ENCODE measurements at regions not wholly inside any gene's neighbourhood (a gene's known extent, or its start where the extent isn't known, plus 50 kb on each side); places are given as distances from the start of the nearest gene placed in this dataset.

DNA sequence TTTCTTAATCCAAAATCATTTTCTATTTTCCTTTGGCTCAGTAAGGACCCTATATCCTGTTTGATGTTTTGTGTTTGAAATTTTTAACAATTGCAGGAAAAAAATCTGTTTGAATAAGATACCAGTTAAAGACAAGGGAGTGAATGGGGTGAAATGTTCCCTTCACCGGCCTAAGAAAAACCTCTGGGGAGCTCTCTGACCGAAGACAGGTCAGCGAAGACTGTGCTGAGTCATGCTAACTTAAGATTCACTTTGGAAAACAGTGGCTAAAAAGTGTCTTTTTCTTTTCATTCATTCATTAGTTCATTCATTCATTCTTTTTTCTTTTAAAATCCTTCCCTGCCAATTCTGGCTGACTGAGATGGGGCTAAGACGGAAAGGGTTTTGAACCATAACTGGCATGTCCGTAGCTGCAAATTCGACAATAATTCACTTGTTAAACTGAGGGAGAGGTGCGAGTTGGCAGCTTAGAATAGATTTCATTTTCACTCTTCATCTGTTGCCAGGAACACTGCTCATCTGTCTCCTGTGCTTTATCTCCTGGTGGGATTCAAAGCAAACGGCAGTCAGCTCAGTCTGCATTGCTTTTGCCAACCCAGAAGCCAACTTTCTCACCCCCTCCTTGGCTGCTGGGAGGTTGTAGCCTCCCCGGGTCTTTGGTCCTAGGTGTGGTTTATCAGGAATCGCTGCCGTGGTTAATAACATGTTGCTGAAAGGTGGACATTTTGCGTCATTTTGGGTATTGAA is 434.0 kb upstream of the LARGE1 start:
- Mint-ChIP-seq H3K9me3 (no peaks in the 10 kb centered on the region), H3K27me3 (ENCODE audit: low read depth) (peaks cover 31% of the 10 kb centered on the region), H3K36me3 (ENCODE audit: low read depth) (no peaks in the 10 kb centered on the region), H3K4me1 (no peaks in the 10 kb centered on the region), H3K4me3 (no peak overlapping the region), H3K27ac (no peak overlapping the region)
- TF ChIP-seq, protein P1, sequence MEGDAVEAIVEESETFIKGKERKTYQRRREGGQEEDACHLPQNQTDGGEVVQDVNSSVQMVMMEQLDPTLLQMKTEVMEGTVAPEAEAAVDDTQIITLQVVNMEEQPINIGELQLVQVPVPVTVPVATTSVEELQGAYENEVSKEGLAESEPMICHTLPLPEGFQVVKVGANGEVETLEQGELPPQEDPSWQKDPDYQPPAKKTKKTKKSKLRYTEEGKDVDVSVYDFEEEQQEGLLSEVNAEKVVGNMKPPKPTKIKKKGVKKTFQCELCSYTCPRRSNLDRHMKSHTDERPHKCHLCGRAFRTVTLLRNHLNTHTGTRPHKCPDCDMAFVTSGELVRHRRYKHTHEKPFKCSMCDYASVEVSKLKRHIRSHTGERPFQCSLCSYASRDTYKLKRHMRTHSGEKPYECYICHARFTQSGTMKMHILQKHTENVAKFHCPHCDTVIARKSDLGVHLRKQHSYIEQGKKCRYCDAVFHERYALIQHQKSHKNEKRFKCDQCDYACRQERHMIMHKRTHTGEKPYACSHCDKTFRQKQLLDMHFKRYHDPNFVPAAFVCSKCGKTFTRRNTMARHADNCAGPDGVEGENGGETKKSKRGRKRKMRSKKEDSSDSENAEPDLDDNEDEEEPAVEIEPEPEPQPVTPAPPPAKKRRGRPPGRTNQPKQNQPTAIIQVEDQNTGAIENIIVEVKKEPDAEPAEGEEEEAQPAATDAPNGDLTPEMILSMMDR (IDR thresholded peaks at IDR 0.05; ENCODE audit: unreplicated experiment in 3 of 3): no peak

DNA sequence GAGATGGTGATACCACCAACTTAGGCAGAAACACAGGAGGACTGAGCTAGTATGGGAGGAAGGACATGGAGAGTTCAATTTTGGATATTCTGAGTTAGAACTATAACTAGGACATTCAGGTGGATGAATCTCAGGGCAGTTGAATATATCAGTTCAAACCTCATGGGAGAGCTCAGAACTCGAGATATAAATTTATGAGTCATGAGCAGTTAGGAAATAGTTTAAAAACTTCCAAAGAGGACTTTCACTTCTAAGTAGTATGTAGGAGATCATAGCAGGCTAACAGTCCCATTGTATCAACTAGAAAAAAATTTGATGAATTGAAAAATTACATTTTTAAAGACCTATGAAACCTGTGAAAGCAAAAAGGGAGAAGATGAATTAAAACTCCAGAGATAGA is 436.2 kb upstream of the LARGE1 start:
- Mint-ChIP-seq H3K4me3 (no peak overlapping the region), H3K27me3 (ENCODE audit: low read depth) (peaks cover 14% of the 10 kb centered on the region), H3K9me3 (no peaks in the 10 kb centered on the region), H3K36me3 (ENCODE audit: low read depth) (no peaks in the 10 kb centered on the region), H3K4me1 (no peaks in the 10 kb centered on the region), H3K27ac (no peak overlapping the region)
- TF ChIP-seq, protein P1 (IDR thresholded peaks at IDR 0.05; ENCODE audit: unreplicated experiment in 3 of 3): no peak

DNA sequence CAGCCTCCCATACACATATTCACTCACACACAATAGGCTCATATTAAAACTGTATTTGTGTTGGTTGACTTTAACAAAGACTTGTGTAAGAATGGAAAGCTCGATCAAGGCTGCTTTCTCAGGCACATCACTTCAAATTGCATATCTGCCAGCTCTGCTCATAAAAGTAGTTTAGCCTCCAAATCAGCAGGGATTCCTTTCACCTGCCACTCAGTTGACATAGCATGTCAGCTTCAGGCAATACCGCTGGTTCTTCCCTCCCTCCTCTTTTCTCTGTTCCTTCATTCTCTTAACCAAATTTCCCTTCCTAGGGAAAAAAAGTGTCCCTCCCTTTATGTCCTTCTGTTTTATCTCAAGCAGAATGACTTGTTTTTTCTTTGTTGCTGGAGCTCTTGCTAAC is 450.4 kb upstream of the LARGE1 start:
- Mint-ChIP-seq H3K4me3 (no peak overlapping the region), H3K9me3 (peaks cover 13% of the 10 kb centered on the region), H3K36me3 (ENCODE audit: low read depth) (no peaks in the 10 kb centered on the region), H3K27me3 (ENCODE audit: low read depth) (peaks cover 11% of the 10 kb centered on the region), H3K4me1 (no peaks in the 10 kb centered on the region), H3K27ac (no peak overlapping the region)
- TF ChIP-seq, protein P1 (IDR thresholded peaks at IDR 0.05; ENCODE audit: unreplicated experiment in 3 of 3): no peak

DNA sequence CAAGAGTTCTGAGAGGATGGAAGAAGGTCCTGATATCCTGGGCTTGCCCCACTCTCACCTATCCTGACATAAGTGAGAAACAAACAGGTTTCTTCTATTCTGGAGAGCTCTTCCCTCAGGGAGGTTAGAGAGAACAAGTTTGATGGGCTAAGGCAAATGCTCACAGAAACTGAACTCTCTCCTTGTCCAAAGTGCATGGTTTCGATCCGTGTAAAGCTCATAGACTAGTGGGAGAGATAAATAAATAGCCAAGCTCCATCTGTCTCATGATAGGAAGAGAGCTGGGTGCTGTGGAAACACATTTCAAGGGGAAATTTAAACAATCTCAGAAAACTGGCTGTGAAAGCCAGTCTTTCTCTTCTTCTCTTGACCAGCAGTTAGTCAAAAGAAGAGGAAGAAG is 459.5 kb upstream of the LARGE1 start:
- H3K4me1 Mint-ChIP-seq: no peaks in the 10 kb centered on the region
- H3K27me3 Mint-ChIP-seq (ENCODE audit: low read depth): no peaks in the 10 kb centered on the region
- H3K9me3 Mint-ChIP-seq: peaks cover 3% of the 10 kb centered on the region
- no peak overlapping the region for H3K27ac Mint-ChIP-seq
- H3K4me3 Mint-ChIP-seq: no peak overlapping the region
- TF ChIP-seq, protein P1 (IDR thresholded peaks at IDR 0.05; ENCODE audit: unreplicated experiment in 3 of 3): no peak
- no peaks in the 10 kb centered on the region for H3K36me3 Mint-ChIP-seq (ENCODE audit: low read depth)

DNA sequence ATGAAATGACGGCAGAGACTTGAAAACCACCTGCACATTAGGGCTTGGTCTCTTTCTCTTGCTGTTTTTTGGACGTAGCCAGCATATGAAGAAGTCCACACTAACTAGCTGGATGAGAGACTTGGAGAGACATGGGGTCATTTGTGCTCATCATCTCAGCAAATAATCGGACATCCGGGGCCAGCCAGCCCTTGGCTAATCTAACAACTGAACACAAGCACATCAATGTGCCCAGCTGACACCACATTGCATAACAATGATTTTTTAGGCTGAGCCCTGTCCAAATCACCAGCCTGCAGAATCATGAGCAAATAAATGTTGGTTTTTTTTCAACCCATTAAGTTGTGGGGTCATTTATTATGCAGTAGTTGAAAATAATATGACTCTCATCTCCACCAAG is 460.3 kb upstream of the LARGE1 start:
- Mint-ChIP-seq H3K27me3 (ENCODE audit: low read depth) (no peaks in the 10 kb centered on the region), H3K4me3 (no peak overlapping the region), H3K4me1 (no peaks in the 10 kb centered on the region), H3K36me3 (ENCODE audit: low read depth) (no peaks in the 10 kb centered on the region), H3K9me3 (peaks cover 3% of the 10 kb centered on the region), H3K27ac (no peak overlapping the region)
- TF ChIP-seq, protein P1 (IDR thresholded peaks at IDR 0.05; ENCODE audit: unreplicated experiment in 3 of 3): no peak

DNA sequence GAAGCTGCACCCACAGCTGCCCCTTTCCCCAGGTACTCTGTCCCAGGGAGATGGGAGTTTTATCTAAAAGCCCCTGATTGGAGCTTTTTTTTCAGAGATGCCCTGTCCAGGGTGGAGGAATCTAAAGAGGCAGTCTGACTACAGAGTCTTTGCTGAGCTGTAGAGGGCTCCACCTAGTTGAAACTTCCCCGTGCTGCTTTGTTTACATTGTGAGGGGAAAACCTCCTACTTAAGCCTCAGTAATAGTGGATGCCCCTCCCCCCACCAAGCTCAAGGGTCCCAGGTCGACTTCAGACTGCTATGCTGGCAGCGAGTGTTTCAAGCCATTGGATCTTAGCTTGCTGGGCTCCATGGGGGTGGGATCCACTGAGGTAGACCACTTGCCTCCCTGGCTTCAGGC is 470.1 kb upstream of the LARGE1 start:
- Mint-ChIP-seq H3K27ac (no peak overlapping the region), H3K9me3 (peaks cover 17% of the 10 kb centered on the region), H3K4me3 (no peak overlapping the region)

More for the DNA sequence above, 470.1 kb upstream of the LARGE1 start:
- Mint-ChIP-seq H3K4me1 (no peaks in the 10 kb centered on the region), H3K27me3 (ENCODE audit: low read depth) (peaks cover 11% of the 10 kb centered on the region), H3K36me3 (ENCODE audit: low read depth) (no peaks in the 10 kb centered on the region)
- TF ChIP-seq, protein P1 (IDR thresholded peaks at IDR 0.05; ENCODE audit: unreplicated experiment in 3 of 3): no peak
